HG03039 (cell line): ENCODE measurements at regions not wholly inside any gene's neighbourhood (a gene's known extent, or its start where the extent isn't known, plus 50 kb on each side); places are given as distances from the start of the nearest gene placed in this dataset.

Source experiments
- ATAC-seq: cut with Tn5 transposase; IDR thresholded peaks from one replicate; pipeline ENCODE4 v1.9.1; 2021; ENCODE audit warnings: mild to moderate bottlenecking, moderate library complexity; ENCODE audit not compliant: unreplicated experiment

DNA sequence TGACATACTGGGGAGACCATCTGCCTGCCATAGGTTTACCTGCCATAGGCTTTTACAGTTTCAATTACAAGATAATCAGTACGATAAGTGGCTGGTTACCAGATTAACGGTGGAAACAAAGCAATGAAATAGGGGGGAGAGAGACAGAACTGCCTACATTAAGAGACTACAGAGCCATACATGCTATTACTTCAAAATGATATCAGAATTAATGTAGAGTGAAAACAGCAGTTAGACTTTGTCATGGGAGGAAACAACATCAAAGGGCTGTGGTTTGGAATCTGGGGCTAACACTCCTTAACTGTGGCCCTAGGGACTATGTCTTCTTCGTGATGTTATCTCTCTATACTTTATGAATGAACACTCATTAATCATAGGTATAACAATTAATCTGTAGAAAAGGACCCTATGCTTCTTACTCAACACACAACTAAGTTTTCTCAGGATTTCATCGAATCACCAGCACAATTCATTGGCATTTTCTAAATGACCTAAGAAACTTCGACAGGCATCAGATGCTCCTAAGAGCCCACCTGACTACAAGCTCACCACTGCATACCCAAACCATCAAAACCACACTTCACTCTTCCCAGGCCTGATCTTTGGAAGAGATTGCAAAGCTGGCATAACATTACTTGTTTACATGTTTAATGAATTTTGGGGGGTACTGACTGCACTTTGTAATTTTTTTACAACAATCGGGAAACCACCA, 475.6 kb upstream of the SOX5 start:
- no peak for ATAC-seq

DNA sequence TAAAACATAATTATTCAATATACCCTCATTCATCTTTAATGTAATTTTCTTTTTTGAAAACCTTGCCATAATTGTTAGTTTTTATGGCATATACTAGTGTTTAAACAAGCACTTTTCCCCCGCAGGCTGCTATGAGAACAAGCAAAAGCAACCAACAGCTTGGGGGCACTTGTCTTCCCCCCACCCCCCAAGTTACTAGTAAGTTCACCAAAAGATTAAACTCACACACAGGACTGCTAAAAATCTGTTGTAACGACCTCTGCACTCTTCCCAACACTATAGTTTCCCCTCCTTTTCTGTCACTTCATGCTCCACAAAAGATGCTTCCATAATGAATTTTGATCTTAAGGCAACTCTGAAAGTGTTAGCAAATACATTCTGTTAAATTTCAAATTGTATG, 474.9 kb upstream of the SOX5 start:
- ATAC-seq = no peak

DNA sequence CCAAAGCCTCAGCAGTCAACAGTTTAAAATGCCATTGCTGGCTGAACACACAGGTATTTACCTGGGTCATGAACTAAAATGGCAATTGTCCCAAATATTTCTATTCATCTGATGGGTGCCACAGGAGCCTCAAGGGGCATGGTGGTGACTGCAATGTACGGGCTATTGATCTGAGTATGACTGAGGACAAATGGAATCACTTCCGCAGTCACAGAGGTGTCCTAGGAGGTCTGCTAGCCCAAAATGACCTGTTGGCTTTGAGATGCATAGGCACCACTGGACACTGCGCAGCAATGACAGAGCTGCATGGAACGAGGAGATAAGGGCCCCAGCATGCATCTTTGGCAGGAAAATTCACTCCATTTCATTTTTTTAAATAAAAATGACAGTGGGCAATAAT, 474.1 kb upstream of the SOX5 start:
- no peak for ATAC-seq

DNA sequence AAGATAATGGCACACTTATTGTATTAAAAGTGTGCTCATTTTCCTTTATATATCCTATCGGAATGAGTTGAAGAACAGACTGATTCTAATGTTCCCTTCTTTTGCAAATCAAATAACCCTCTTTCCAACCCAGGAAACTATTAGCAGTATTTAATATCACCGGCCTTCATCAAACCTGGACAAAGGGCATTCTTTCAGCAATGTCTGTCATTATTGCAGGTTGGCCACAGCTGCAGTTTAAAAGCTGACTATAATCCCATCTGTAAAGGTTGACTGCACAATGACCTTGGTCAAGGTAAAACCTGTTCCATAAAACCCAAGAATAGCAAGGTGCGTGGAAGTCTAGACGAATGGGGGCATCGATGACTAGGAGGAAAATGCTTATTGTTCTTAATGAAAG, 472.3 kb upstream of the SOX5 start:
- no peak for ATAC-seq

DNA sequence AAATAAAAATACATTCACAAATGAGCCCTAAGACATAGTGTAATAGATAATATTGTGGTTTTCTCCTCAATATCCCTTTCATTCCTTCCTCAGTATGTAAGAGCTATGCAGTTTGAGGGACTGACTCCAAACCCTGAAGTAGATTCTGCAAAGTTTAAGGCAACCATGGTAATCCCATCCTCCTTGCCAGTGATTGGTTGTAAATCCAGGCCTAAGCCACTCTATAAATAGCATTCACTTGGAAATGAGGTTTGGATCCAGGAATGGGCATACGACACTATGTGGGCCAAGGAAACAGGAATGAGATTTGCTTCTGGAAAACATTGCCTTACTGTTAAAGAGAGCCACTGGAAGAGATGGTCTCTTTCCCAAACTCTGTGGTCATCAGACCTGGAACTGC, 468.7 kb upstream of the SOX5 start:
- ATAC-seq = no peak

DNA sequence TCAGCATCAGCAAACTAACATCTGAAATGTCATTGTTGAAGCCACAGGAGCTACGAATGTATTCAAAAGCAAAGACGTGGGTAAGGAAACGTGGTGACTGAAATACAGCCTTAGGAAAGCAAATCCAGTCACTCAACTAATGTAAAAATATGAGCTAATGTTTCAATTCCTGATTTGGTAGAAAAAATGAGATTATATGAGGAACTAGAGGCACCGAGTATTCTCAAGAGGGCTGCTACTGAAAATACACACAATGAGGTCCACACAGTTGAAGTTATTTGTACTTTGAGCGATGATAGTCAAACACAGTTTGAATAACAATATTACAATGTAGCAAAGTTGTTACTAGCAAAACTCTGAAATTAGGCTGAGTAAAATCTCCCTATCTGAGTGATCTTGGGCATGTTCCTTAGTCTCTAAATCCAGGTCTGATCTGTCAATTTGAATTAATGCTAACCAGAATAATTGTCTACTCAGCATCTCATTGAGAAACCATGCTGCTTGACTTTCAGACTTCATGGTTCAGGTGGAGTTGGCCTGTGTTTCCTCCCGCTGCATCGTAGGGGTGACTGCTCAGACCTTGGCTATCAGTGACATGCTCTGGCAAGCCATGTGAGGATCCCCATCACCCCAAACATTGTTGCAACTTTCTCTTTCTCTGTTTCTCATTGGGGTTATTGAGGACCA, 467.1 kb upstream of the SOX5 start:
- ATAC-seq = no peak

DNA sequence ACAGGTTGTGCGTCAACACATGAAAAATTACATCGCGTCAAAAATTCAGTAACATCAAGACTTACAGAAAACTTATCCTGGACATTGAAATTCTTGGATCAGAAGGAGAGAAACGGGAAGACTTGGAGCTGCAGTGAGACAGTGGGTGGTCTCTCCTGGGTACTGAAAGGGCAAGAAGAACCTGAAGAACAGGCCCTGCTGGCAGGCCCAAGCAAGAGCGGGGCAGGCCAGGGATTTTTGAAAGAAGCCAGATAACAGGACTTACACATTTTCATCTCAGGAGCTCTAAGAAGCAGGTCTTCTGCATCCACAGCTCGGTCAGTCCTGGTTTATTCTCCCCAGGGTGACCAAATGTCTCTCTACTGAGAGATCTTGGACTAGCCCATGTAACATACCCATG, 466.5 kb upstream of the SOX5 start:
- ATAC-seq = no peak

DNA sequence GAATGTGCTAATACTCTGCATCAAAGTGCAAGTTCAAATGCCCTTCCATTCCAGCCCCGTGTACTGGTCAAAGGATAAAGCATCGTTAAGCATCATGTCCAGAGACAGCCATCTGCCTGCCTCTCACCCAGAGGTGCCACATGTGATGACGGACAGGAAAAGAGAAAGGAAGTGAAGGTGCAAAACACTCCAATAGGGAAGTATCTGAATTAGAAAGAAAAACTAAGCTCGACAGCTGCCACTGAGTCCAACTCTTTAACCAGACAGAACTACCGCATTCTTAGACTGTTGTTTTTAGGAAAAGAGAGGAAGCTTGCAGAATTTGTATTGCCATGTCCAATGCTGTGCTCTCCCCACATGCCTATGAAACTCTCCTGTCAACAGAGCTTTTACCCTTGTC, 465.0 kb upstream of the SOX5 start:
- ATAC-seq = no peak

DNA sequence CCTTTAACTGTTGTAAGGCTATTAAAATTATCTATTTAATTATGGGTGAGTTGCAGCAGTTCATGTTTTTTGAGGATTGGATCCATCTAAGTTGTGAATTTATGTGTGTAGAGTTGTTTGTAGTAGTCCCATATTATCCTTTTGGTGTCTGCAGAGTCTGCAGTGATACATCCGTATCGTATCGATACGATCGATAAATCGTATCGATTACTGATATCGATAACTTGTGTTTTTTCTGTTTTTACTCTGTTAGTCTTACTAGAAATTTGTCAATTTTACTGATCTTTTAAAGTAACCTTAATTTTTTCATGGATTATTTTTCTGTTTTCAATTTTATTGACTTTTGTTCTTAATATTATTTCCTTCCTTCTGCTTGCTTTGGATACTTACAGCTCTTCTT, 462.5 kb upstream of the SOX5 start:
- no peak for ATAC-seq

DNA sequence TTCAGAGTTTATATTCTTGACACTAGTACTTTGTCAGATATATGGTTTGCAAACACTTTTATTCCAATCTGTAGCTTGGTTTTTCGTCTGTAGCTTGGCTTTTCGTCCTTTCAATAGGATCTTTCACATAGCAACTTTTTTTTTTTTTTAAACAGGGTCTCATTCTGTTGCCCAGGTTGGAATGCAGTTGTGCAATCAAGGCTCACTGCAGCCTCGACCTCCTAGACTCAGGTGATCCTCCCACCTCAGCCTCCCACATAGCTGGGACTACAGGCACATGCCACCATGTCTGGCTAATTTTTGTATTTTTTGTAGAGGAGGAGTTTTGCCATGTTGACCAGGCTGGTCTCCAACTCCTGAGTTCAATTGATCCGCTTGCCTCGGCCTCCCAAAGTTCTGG, 460.4 kb upstream of the SOX5 start:
- no peak for ATAC-seq

DNA sequence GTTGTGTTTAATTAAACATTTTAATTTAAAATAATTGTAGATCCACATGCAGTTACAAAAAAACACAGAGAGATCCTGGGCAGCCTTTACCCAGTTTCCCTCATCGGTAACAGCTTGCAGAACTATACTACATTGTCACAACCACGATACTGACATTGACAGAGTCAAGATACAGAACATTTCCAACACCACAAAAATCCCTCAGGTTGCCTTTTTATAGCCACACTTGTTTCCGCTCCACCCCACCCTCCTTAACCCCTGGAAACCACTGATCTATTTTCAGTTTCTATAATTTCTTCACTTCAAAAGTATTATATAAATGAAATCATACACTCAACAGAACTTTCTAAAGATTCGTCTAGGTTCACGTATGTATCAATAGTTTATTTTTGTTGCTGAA, 458.8 kb upstream of the SOX5 start:
- no peak for ATAC-seq

DNA sequence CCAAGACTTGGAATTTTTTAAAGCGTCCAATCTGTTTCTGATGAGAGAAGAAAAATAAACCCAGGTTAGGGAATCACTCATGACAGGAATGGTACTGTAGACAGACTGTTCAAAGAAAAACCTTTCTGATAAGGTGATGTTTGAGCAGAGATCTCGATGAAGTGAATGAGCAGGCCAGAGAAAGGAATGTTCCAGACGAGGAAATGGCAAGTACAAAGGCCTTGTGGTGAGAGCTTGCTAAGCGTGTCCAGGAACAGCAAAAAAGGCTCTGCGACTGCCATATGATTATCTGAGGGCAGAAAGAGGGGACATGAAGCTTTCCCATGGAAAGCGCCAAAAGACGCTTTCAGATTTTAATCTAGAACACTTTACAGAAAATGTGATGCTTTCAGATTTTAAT, 458.4 kb upstream of the SOX5 start:
- ATAC-seq = no peak

DNA sequence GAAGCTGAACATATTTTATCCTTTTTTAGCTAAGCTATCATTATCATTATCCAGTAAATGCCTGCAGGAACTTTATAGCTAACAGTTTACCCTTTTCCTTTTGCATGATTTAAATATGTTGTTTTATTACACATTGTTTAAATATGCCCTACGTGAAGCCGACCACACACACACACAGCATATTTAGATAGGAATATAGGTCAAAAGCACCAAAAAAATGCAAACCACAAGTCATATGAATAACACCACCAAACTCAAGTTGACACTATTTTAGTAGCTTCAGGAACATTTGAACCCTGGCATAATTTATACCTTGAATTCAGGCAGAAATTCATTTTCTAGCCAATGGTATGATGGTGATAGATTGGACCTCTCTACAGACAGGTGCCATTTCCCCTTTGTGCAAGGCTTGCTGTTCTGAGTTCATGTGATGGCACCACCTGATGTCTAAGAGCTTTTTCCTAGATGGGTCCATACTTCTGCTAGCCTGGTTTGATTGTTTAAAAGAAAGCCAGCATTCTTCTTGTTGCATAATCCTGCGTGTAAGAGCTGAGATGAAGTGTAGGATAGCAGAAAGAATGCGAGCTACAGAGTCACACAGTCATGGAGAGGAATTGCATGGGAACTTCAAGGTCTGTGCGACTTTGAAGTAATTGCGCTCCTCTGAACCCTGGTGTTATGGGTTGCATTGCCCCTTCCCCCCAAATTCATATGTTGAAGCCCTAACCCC, 454.8 kb upstream of the SOX5 start:
- ATAC-seq = no peak

DNA sequence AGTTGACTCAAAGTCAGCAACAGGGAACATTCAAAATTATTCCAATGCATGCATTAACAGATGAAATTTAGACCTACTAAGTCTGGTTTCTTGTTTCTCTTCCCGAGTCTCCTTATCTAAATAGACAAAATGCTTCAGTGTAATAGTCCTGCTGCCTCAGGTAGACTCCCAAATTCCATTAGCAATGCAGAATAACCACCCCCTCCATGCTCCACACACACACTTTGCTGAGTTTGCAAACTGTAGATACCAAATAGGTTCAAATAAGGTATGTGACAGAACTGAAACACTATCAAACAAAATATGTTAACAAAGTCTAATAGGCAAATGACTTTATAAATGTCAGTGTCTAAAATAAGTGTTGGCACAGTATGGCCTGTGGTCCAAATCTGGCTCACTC, 451.1 kb upstream of the SOX5 start:
- no peak for ATAC-seq

DNA sequence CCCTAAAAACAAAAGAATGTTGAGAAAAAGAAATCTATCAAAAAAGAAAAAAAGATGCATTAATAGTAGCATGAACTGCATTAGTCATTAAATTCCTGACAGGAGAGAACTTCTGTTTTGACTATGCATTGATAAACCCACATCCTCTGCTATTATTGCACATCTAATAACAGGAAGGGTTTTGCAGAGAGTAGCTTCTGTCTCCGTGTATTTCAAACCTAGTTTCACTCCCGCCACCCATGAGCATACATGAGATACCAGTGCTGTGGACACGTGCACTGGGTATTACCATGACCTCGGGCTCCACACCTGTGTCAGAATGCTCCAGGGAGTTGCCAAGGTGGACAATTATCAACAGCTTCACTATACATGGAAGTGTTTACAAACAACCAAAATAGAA, 449.1 kb upstream of the SOX5 start:
- ATAC-seq = no peak

DNA sequence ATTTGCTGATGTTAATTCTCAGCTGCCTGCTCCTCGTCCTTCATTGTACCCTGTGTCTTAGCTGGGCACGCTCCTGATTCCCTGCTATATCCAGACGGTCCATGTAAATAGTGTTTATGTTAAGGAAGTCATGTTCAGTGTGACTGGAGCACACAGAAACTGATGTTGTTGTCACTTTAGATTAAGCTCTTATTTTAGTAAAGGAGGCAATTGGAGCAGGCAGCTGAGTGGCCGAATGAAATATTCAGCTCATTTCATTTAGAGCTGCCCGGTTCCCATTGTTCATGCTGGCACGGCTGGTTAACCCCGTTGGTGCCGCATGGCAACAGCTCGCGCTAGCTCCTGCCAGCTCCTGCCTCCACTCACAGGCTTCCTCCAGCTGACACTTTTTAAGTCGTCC, 446.8 kb upstream of the SOX5 start:
- ATAC-seq = no peak

DNA sequence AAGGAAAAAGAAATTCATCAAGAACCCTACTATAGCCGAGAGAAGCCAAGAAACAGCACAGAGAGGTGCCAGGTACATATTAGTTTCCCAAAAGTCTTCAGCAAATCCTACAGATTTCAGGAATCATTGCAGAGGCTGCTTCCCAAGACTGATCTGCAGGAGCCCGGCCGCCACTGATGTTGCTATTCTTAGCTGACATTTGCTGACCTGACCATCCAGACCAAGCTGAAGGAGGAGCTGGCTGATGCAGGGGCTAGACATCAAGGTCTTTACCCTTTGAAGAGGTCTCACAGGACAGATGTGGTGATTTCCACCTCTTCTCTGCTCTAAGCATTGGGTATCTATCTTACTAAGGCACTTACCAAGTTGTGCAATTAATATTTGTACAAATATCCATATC, 444.8 kb upstream of the SOX5 start:
- no peak for ATAC-seq

DNA sequence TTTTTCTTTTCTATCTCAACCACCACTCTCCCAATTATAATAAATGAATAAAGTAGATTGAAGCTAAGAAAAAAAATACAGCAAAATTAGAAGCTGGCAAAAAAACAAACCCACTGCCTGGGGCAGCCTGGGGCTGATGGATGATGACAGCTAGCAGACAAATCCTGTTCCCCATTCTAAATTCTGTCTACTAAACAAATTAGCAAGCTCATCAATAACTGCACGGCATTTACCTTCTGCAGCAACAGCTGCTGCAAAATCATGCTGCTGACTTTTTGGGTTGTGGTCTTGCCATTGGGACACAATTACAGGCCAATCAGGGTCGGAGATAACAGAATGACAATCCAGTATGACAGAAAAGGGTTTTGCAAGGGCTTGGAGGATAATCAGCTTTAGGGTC, 443.6 kb upstream of the SOX5 start:
- ATAC-seq = no peak

DNA sequence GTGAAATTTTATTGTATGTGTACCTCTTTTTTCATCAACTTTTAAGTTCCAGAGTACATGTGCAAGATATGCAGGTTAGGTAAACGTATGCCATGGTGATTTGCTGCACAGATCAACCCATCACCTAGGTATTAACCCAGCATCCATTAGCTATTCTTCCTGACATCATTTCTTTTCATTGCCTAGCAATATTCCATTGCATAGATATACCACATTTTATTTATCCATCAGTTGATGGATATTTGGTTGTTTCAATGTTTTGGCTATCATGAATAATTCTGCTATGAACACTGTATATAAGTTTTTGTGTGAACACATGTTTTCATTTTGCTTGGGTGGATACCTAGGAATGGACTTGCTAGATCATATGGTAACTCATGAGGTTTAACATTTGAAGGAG, 439.9 kb upstream of the SOX5 start:
- ATAC-seq = no peak

DNA sequence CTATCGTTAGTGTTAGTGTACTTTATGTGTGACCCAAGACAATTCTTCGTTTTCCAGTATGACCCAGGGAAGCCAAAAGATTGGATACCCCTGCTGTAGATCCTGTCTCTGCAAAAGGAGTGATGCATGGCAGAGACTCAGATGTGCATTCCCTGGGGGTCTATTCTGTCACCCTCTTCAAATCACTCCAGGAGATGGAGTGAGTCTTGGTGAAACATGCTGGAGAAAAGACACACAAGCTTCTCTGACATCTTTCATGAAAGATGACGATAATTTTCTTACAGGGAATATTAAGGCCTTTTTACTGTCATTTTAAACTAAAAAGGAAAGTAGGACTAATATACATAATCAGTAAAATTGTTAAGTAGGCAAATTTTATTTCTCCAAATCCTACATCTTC, 437.9 kb upstream of the SOX5 start:
- ATAC-seq = no peak

DNA sequence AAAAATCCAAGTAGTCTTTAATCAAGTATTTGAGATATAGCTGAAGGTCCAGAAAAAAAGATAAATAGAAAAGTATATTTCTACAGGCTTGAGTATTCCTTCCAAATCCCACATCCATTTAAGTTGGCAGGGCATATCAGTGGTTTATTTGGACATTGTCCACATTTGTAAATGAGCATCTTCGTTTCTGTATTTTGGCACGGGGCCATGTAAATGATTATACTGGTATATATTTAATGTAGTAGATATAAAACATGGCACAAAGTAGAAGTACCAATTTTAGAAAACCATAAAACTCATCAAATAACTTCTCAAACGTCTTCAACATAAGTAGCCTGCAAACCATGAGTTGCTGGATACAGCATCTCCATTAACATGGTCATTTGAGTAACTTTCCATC, 437.4 kb upstream of the SOX5 start:
- no peak for ATAC-seq

DNA sequence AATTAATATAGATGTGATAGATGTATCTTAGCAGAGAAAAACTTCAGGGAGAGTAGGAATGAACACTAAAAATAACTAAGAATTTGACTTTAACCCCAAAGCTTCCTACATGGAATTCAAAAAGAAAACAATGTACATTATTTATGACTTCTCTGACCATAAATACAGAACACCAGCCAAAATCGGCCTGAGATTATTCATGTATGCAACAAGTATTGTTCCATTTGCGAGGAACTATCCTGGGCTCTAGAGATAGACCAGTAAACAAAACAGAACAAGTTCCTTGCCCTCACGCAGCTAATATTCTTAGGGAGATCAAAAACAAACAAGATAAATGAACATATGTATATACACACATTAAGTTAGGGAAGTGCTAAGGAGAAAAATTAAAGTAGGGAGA, 432.3 kb upstream of the SOX5 start:
- no peak for ATAC-seq
